HL-60 (cell line): ENCODE measurements at regions not wholly inside any gene's neighbourhood (a gene's known extent, or its start where the extent isn't known, plus 50 kb on each side); places are given as distances from the start of the nearest gene placed in this dataset.

ENCODE experiments used
- REST ChIP-seq: IDR thresholded peaks from 2 replicates; pipeline ENCODE4 v1.6.1; 2012; ENCODE audit warnings: low read depth; ENCODE audit not compliant: insufficient replicate concordance
- TF ChIP-seq, protein P1 (sequence below): IDR thresholded peaks from one replicate; pipeline ENCODE4 v1.5.1; 2011; ENCODE audit warnings: low read length, control low read depth, inconsistent platforms; ENCODE audit not compliant: insufficient read depth

- TF ChIP-seq, protein P1, sequence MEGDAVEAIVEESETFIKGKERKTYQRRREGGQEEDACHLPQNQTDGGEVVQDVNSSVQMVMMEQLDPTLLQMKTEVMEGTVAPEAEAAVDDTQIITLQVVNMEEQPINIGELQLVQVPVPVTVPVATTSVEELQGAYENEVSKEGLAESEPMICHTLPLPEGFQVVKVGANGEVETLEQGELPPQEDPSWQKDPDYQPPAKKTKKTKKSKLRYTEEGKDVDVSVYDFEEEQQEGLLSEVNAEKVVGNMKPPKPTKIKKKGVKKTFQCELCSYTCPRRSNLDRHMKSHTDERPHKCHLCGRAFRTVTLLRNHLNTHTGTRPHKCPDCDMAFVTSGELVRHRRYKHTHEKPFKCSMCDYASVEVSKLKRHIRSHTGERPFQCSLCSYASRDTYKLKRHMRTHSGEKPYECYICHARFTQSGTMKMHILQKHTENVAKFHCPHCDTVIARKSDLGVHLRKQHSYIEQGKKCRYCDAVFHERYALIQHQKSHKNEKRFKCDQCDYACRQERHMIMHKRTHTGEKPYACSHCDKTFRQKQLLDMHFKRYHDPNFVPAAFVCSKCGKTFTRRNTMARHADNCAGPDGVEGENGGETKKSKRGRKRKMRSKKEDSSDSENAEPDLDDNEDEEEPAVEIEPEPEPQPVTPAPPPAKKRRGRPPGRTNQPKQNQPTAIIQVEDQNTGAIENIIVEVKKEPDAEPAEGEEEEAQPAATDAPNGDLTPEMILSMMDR = no peak
- TF ChIP-seq REST = no peak
Observed at GRCh38 chr10:129391464-129391863, 75.6 kb upstream of the MGMT start.
